Nephron (organoid): ENCODE measurements at regions not wholly inside any gene's neighbourhood (a gene's known extent, or its start where the extent isn't known, plus 50 kb on each side); places are given as distances from the start of the nearest gene placed in this dataset.
A peak's percentile ranks its signal among the peaks of the same experiment; 100 is the strongest.

ENCODE experiments used
- H3K27ac Mint-ChIP-seq, 3 experiments: 2 replicates each; pipeline ENCODE4 v1.8.0; 2020; ENCODE audit warnings: mixed read lengths in 3 of 3, mild to moderate bottlenecking in 2 of 3, moderate library complexity in 1 of 3
- H3K27me3 Mint-ChIP-seq: 2 replicates; pipeline ENCODE4 v1.8.0; 2021; ENCODE audit warnings: low read depth, mild to moderate bottlenecking, moderate library complexity, mixed read lengths
- H3K36me3 Mint-ChIP-seq: 2 replicates; pipeline ENCODE4 v1.8.0; 2020; ENCODE audit warnings: low read depth, mixed read lengths
- H3K4me1 Mint-ChIP-seq: 2 replicates; pipeline ENCODE4 v1.8.0; 2020; ENCODE audit warnings: mixed read lengths
- H3K4me3 Mint-ChIP-seq, 3 experiments: 2 replicates each; pipeline ENCODE4 v1.8.0; 2020; ENCODE audit warnings: mild to moderate bottlenecking in 3 of 3, mixed read lengths in 3 of 3, moderate library complexity in 2 of 3
- H3K9me3 Mint-ChIP-seq: 2 replicates; pipeline ENCODE4 v1.8.0; 2020; ENCODE audit warnings: mixed read lengths
- TF ChIP-seq, protein P1 (sequence below), 3 experiments: fragments of 200-600 bp; sonication (generic); IDR thresholded peaks; one replicate each; pipeline ENCODE4 v1.5.0; 2021; ENCODE audit warnings: antibody characterized with exemption in 3 of 3; ENCODE audit not compliant: unreplicated experiment in 3 of 3

DNA sequence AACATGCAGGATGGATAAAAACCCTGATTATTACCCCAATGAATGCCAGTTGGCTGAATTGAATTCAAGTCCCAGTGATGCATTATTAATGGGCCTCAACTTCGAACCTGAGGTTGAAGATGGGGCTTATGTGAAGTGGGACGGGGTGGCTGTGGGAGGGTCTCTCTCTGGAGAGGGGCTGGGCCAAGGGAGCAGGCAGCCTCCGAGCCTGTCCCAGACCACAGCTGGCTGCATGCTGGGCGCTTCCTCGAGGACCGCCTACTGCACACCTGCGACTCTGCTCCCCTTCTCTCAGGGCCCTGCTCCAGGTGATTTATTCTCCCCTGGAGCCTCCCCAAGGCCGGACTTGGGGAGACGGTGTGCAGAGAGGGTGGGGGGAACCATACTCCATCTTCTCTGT is 568.3 kb downstream of the CCDC171 start:
- TF ChIP-seq, protein P1, sequence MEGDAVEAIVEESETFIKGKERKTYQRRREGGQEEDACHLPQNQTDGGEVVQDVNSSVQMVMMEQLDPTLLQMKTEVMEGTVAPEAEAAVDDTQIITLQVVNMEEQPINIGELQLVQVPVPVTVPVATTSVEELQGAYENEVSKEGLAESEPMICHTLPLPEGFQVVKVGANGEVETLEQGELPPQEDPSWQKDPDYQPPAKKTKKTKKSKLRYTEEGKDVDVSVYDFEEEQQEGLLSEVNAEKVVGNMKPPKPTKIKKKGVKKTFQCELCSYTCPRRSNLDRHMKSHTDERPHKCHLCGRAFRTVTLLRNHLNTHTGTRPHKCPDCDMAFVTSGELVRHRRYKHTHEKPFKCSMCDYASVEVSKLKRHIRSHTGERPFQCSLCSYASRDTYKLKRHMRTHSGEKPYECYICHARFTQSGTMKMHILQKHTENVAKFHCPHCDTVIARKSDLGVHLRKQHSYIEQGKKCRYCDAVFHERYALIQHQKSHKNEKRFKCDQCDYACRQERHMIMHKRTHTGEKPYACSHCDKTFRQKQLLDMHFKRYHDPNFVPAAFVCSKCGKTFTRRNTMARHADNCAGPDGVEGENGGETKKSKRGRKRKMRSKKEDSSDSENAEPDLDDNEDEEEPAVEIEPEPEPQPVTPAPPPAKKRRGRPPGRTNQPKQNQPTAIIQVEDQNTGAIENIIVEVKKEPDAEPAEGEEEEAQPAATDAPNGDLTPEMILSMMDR (IDR thresholded peaks at IDR 0.05; ENCODE audit: unreplicated experiment in 3 of 3) = no peak

DNA sequence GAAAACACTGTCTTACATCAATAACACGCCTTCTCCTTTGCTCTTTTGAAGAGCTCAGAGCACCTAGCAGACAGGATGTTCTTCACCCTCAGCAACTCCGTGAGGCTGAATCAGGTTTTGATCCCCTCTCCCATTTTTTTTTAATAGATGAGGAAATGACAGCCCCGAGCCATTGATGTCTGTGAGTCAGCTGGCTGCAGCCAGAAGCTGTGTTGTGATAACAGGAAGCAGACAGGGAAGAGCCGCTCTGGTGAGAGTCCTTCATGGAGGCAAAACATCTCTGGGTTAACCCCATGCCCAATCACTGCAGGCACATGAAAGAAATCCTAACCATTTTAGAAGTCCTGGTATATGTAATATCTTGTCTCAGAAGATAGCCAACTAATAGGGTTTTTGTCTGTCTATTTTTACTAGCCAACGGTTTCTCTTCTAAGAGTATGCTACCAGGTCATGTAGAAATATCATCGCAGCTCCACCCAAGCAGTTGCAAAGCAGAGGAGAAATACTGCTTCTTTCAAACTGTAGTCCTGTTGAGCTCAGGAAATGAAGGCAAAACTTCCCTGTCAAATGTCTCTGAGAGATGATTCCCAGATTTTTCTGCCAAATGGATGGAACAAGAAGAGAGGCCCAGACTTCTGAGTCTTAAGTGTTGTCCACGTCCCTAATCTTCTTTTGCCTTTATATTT is 568.9 kb downstream of the CCDC171 start:
- TF ChIP-seq, protein P1 (IDR thresholded peaks at IDR 0.05; ENCODE audit: unreplicated experiment in 3 of 3) = no peak
- H3K4me3 Mint-ChIP-seq = peak overlapping the region in 1 of 3 experiments; percentile 27
- H3K9me3 Mint-ChIP-seq = no peaks in the 10 kb centered on the region
- peak overlapping the region in 2 of 3 experiments; percentile 65 to 72 for H3K27ac Mint-ChIP-seq
- no peaks in the 10 kb centered on the region for H3K36me3 Mint-ChIP-seq
- peaks cover 44% of the 10 kb centered on the region for H3K4me1 Mint-ChIP-seq
- no peaks in the 10 kb centered on the region for H3K27me3 Mint-ChIP-seq

More for the DNA sequence above, 568.3 kb downstream of the CCDC171 start:
- Mint-ChIP-seq H3K27ac (peak overlapping the region in 2 of 3 experiments; percentile 72 to 83), H3K4me1 (peaks cover 44% of the 10 kb centered on the region), H3K4me3 (no peak overlapping the region), H3K27me3 (no peaks in the 10 kb centered on the region), H3K36me3 (no peaks in the 10 kb centered on the region), H3K9me3 (no peaks in the 10 kb centered on the region)

DNA sequence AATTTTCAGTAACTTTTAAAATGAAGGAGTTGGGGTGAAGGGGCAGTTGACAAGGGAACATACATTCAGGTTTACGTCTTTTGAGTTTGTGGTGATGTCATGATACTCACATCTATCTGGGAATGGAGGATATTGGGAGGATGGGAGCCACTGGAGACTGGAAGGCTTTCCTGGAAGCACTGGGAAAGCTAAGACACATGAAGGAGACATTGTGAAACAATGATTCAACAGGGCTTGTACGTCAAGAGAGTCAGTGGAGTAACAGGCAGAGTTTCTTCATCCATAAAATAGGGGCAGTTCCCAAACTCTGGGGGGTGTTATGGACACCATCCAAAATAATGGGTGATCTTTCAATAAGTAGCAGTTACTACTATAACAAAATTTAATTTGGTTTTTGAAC is 572.8 kb downstream of the CCDC171 start:
- no peak overlapping the region for H3K27ac Mint-ChIP-seq
- no peak overlapping the region for H3K4me3 Mint-ChIP-seq
- peaks cover 27% of the 10 kb centered on the region for H3K4me1 Mint-ChIP-seq
- TF ChIP-seq, protein P1 (IDR thresholded peaks at IDR 0.05; ENCODE audit: unreplicated experiment in 3 of 3) = no peak
- peaks cover 15% of the 10 kb centered on the region for H3K9me3 Mint-ChIP-seq
- H3K36me3 Mint-ChIP-seq = no peaks in the 10 kb centered on the region
- peaks cover 3% of the 10 kb centered on the region for H3K27me3 Mint-ChIP-seq

DNA sequence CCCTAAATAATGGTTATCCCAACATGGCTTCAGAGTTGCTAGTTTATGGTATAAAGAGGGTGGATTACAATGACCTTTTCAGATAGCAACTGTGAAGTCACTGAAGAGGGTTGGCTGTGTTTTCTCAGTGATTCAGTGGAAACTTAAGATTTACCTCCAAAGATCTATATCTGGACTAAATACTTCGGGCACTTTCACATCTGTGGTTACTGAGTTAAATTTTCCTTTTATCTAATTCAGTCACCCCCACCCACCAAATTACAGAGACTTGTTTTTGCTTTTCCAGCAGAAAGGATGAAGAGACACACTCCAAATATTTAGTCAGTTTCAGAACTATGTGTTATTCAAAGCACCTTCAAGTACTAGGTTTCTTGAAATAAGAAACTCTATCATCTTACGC is 573.2 kb downstream of the CCDC171 start:
- Mint-ChIP-seq H3K4me3 (no peak overlapping the region), H3K9me3 (peaks cover 15% of the 10 kb centered on the region), H3K4me1 (peaks cover 23% of the 10 kb centered on the region), H3K27ac (peak overlapping the region in 1 of 3 experiments; percentile 32), H3K27me3 (peaks cover 3% of the 10 kb centered on the region), H3K36me3 (no peaks in the 10 kb centered on the region)
- TF ChIP-seq, protein P1 (IDR thresholded peaks at IDR 0.05; ENCODE audit: unreplicated experiment in 3 of 3) = no peak

DNA sequence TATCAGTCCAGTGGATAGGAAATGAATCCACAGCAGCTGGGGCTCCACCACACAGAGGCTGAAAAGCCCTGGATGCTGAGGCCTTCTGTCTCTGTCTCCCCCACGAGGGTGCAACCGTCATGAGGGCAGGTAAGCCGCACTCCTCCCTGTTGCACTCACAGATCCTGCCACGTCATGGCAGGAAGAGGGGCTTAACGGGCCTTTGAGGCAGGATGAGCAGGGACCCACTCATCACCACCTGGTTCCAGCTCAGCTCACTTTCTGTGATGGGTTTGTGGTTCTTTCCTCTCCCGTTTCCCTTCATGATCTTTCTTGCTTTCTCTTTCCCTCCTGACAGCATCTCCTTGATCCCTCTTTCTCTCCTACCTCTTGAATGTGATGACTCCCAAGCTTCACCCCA is 575.2 kb downstream of the CCDC171 start:
- peaks cover 3% of the 10 kb centered on the region for H3K27me3 Mint-ChIP-seq
- no peaks in the 10 kb centered on the region for H3K36me3 Mint-ChIP-seq
- peaks cover 19% of the 10 kb centered on the region for H3K4me1 Mint-ChIP-seq
- peaks cover 15% of the 10 kb centered on the region for H3K9me3 Mint-ChIP-seq
- TF ChIP-seq, protein P1 (IDR thresholded peaks at IDR 0.05; ENCODE audit: unreplicated experiment in 3 of 3) = no peak
- H3K27ac Mint-ChIP-seq = peak overlapping the region in 1 of 3 experiments; percentile 39
- no peak overlapping the region for H3K4me3 Mint-ChIP-seq

DNA sequence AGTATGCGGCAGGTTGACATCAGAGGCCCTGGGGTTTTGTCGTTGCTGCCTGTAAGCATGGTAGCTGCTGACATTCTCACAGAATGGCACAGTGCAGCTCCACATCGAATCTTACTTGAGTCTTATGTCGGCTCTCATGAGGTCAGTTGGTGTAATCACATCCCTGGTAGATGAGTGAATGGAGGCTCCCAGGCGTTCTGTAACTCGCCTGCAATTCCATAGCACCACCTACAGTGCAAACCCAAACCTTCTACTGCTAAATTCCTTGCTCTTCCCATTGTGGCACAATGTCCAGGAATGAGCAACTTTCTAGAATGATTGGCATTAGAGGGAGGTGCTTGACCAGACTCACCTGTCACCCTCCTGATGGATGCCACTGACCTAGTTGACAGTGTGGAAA is 578.4 kb downstream of the CCDC171 start:
- TF ChIP-seq, protein P1 (IDR thresholded peaks at IDR 0.05; ENCODE audit: unreplicated experiment in 3 of 3) = peak in 1 of 3 experiments; percentile 10
- H3K36me3 Mint-ChIP-seq = no peaks in the 10 kb centered on the region
- H3K4me3 Mint-ChIP-seq = no peak overlapping the region

More for the DNA sequence above, 578.4 kb downstream of the CCDC171 start:
- H3K27me3 Mint-ChIP-seq = peaks cover 7% of the 10 kb centered on the region
- peak overlapping the region in 1 of 3 experiments; percentile 26 for H3K27ac Mint-ChIP-seq
- H3K4me1 Mint-ChIP-seq = peaks cover 38% of the 10 kb centered on the region
- H3K9me3 Mint-ChIP-seq = peaks cover 15% of the 10 kb centered on the region
